ENCODE measurements at regions not wholly inside any gene's neighbourhood (a gene's known extent, or its start where the extent isn't known, plus 50 kb on each side); places are given as distances from the start of the nearest gene placed in this dataset.

DNA sequence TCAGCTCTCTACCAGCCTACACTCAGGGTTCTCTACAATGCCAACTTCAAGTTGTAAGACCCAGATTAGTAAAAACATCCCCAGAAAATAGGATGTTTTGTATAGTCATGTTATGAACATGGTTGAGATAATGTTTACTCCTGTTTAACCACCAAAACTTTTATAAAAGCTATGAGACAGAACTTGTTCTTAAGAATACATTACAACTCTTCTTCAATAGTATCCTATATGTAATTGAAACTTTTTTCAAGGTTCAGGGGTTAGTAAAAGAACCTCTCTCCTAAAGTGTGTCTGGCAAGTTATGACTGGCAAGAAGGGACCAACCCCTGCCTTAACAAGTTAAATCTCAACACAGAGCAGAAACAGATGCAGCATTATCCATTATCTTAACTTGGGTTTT lies 118.8 kb upstream of the STK17B start:
- H3K27ac Mint-ChIP-seq, result no peak overlapping the region
- H3K4me1 ChIP-seq (ENCODE audit: control insufficient read depth in 1 of 2, insufficient read depth in 2 of 2, low read length in 2 of 2), result no peaks in the 10 kb centered on the region
- intact Hi-C loops (cut with micrococcal nuclease), result no loop called here
- H3K4me1 Mint-ChIP-seq, result peaks cover 8% of the 10 kb centered on the region
- H3K4me3 Mint-ChIP-seq, result no peak overlapping the region
- no peaks in the 10 kb centered on the region for H3K36me3 ChIP-seq (replicated peaks in 1 of 2; ENCODE audit: control insufficient read depth in 1 of 2, insufficient read depth in 2 of 2, low read length in 2 of 2)
- H4K20me1 ChIP-seq (ENCODE audit: insufficient read depth, low read length), result no peaks in the 10 kb centered on the region
- TF ChIP-seq, protein P1, sequence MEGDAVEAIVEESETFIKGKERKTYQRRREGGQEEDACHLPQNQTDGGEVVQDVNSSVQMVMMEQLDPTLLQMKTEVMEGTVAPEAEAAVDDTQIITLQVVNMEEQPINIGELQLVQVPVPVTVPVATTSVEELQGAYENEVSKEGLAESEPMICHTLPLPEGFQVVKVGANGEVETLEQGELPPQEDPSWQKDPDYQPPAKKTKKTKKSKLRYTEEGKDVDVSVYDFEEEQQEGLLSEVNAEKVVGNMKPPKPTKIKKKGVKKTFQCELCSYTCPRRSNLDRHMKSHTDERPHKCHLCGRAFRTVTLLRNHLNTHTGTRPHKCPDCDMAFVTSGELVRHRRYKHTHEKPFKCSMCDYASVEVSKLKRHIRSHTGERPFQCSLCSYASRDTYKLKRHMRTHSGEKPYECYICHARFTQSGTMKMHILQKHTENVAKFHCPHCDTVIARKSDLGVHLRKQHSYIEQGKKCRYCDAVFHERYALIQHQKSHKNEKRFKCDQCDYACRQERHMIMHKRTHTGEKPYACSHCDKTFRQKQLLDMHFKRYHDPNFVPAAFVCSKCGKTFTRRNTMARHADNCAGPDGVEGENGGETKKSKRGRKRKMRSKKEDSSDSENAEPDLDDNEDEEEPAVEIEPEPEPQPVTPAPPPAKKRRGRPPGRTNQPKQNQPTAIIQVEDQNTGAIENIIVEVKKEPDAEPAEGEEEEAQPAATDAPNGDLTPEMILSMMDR (IDR thresholded peaks at IDR 0.05), result no peak
- no peak overlapping the region for H3K9ac ChIP-seq (ENCODE audit: insufficient read depth, low read length, poor library complexity, severe bottlenecking)
- no peaks in the 10 kb centered on the region for H3K9me3 Mint-ChIP-seq
- no peak overlapping the region for H3K27ac ChIP-seq (ENCODE audit: low read depth in 1 of 2, low read length in 2 of 2)
- H3K4me3 ChIP-seq (replicated peaks in 1 of 3; ENCODE audit: low read depth in 2 of 3, low read length in 3 of 3), result no peak overlapping the region
- no peaks in the 10 kb centered on the region for H3K27me3 ChIP-seq (ENCODE audit: control insufficient read depth in 2 of 2, insufficient read depth in 2 of 2, low read length in 2 of 2)
- no peaks in the 10 kb centered on the region for H3K36me3 Mint-ChIP-seq
- H3K4me2 ChIP-seq (replicated peaks; ENCODE audit: extremely low read depth, low read length, poor library complexity, severe bottlenecking), result no peak overlapping the region
- H2AFZ ChIP-seq (ENCODE audit: insufficient read depth, low read depth, low read length, poor library complexity, severe bottlenecking), result no peak overlapping the region
- H3K27me3 Mint-ChIP-seq (ENCODE audit: low read depth in 3 of 3), result peaks cover 0 to 5% (median 0%) of the 10 kb centered on the region in 3 donors
- H3K79me2 ChIP-seq (ENCODE audit: insufficient read depth, low read length), result no peaks in the 10 kb centered on the region
- no peak for DNase-seq
- no peaks in the 10 kb centered on the region for H3K9me3 ChIP-seq (replicated peaks in 1 of 2; ENCODE audit: control insufficient read depth in 1 of 2, insufficient read depth in 1 of 2, low read length in 2 of 2)

DNA sequence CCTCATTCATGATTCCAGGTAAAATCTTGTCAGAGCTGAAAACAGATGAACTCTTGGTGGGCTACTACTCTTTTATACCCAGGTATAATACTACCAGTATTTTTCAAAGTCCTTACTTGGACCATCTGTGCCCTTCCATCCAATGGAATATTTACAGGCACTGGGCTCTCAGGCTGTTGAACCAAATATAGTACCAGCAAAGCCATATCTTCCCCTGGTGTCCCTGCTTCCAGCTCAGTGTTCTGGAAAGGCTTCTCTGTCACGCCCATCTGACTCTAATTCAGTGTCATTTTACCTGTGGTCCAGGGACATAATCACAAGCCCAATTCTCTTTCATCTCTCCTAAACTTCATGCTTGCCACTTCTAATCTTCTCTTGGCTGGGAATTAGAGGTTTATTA lies 119.2 kb upstream of the STK17B start:
- Mint-ChIP-seq H3K9me3 (no peaks in the 10 kb centered on the region), H3K27me3 (ENCODE audit: low read depth in 3 of 3) (peaks cover 0 to 3% (median 0%) of the 10 kb centered on the region in 3 donors), H3K4me3 (no peak overlapping the region), H3K27ac (no peak overlapping the region), H3K4me1 (peaks cover 7% of the 10 kb centered on the region), H3K36me3 (no peaks in the 10 kb centered on the region)
- H2AFZ ChIP-seq (ENCODE audit: insufficient read depth, low read depth, low read length, poor library complexity, severe bottlenecking), result no peak overlapping the region
- no peak for DNase-seq
- no peak overlapping the region for H3K4me2 ChIP-seq (replicated peaks; ENCODE audit: extremely low read depth, low read length, poor library complexity, severe bottlenecking)
- no peaks in the 10 kb centered on the region for H3K4me1 ChIP-seq (ENCODE audit: control insufficient read depth in 1 of 2, insufficient read depth in 2 of 2, low read length in 2 of 2)
- no peaks in the 10 kb centered on the region for H3K9me3 ChIP-seq (replicated peaks in 1 of 2; ENCODE audit: control insufficient read depth in 1 of 2, insufficient read depth in 1 of 2, low read length in 2 of 2)
- H3K27me3 ChIP-seq (ENCODE audit: control insufficient read depth in 2 of 2, insufficient read depth in 2 of 2, low read length in 2 of 2), result no peaks in the 10 kb centered on the region
- no peak overlapping the region for H3K9ac ChIP-seq (ENCODE audit: insufficient read depth, low read length, poor library complexity, severe bottlenecking)
- TF ChIP-seq, protein P1 (IDR thresholded peaks at IDR 0.05), result no peak
- no peaks in the 10 kb centered on the region for H3K79me2 ChIP-seq (ENCODE audit: insufficient read depth, low read length)
- H3K27ac ChIP-seq (ENCODE audit: low read depth in 1 of 2, low read length in 2 of 2), result no peak overlapping the region
- intact Hi-C loops (cut with micrococcal nuclease), result no loop called here
- no peaks in the 10 kb centered on the region for H3K36me3 ChIP-seq (replicated peaks in 1 of 2; ENCODE audit: control insufficient read depth in 1 of 2, insufficient read depth in 2 of 2, low read length in 2 of 2)
- no peaks in the 10 kb centered on the region for H4K20me1 ChIP-seq (ENCODE audit: insufficient read depth, low read length)
- H3K4me3 ChIP-seq (replicated peaks in 1 of 3; ENCODE audit: low read depth in 2 of 3, low read length in 3 of 3), result no peak overlapping the region
- WGBS (ENCODE audit: insufficient coverage), result no CpG with 5 or more reads among the region's 1 CpG

Data from CD14-positive monocyte (primary cell).